ENCODE measurements at regions not wholly inside any gene's neighbourhood (a gene's known extent, or its start where the extent isn't known, plus 50 kb on each side); places are given as distances from the start of the nearest gene placed in this dataset.
"Not testable (repeated sequence)": the region's sequence is repeated elsewhere in the genome, so short reads cannot be mapped to it uniquely, and the experiment has no call there.

DNA sequence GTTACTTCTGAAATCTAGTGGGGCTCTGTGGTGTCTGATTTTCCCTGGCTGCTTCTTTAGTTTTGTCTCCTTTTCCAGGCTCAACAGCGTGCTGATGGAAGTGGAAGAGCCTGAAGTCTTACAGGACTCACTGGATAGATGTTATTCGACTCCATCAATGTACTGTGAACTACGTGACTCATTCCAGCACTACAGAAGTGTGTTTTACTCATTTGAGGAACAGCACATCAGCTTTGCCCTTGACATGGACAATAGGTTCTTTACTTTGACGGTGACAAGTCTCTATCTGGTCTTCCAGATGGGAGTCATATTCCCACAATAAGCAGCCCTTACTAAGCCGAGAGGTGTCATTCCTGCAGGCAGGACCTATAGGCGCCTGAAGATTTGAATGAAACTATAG is 51.1 kb downstream of the NBPF8 start:
- H3K4me3 ChIP-seq; H3K4me1 ChIP-seq (replicated peaks in 1 of 2); in situ Hi-C loops (cut with MboI; ENCODE audit: low pct_unique_long_range_greater_than_20kb in 2 of 9, low sequenced_read_pairs in 9 of 9, unreplicated experiment in 9 of 9); ATAC-seq (replicated peaks in 6 of 8); H3K27ac ChIP-seq: not testable (repeated sequence)
- 100% methylated on average over 1 to 3 of the region's 6 CpGs; no CpG with 5 or more reads in 8 of the 10 experiments for WGBS, 10 experiments

DNA sequence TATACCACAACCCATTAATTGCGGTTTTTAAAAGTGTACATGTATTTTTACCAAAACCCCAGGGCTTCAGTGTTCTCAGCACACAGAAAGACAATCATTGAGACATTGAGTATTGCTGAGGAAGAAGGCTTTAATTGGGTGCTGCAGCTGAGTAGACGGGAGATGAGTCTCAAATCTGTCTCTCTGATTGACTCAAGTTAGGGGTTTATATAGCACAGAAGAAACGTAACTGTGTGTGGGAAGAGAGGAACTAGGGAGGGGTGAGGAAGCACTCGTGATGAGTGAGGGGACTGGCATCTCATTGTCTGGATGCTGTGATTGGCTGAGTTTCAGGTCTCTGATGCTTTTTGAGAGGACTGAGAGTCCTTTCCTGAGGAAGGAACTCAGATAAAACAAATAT is 62.8 kb downstream of the NBPF8 start:
- ATAC-seq (replicated peaks in 6 of 8); H3K4me1 ChIP-seq (replicated peaks in 1 of 2); H3K4me3 ChIP-seq; H3K27ac ChIP-seq; in situ Hi-C loops (cut with MboI; ENCODE audit: low pct_unique_long_range_greater_than_20kb in 2 of 9, low sequenced_read_pairs in 9 of 9, unreplicated experiment in 9 of 9): not testable (repeated sequence)
- WGBS, 10 experiments: no CpG with 5 or more reads among the region's 4 CpGs

DNA sequence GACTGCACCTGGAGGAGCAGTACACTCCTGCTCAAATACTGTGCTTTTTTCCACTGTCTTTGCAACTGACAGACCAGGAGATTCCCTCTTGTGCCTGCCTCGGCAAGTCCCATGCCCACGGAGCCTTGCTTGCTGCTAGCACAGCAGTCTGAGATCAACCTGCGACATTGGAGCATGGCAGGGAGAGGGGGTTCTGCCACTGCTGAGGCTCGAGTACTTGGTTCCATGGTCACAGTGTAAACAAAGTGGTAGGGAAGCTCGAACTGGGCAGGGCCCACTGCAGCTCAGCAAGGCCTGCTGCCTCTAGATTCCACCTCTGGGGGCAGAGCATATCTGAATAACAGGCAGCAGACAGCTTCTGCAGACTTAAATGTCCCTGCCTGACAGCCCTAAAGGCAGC is 63.6 kb downstream of the NBPF8 start:
- H3K27ac ChIP-seq; in situ Hi-C loops (cut with MboI; ENCODE audit: low pct_unique_long_range_greater_than_20kb in 2 of 9, low sequenced_read_pairs in 9 of 9, unreplicated experiment in 9 of 9); H3K4me1 ChIP-seq (replicated peaks in 1 of 2); H3K4me3 ChIP-seq; ATAC-seq (replicated peaks in 6 of 8): not testable (repeated sequence)
- no CpG with 5 or more reads among the region's 5 CpGs for WGBS, 10 experiments

DNA sequence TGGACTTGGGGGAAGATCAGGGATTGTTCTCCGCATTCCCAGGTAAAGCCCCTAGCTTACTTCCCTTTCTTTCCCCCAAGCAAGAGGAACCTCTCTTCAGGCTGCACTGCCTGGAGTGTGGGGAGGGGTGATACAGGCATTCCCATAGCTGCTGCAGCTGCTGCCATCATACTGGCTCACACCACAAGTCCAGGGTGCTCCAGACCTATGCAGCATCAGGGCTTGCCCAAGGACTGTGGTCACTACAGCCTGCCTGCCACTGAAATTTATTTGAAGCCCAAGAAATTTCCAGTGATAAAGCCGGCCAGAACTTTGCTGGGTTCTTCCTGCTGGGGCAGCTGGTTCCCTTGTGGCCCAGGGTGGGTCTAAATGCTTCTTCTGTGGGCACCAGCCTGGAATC is 72.7 kb downstream of the NBPF8 start:
- H3K4me1 ChIP-seq (replicated peaks in 1 of 2); H3K27ac ChIP-seq; in situ Hi-C loops (cut with MboI; ENCODE audit: low pct_unique_long_range_greater_than_20kb in 2 of 9, low sequenced_read_pairs in 9 of 9, unreplicated experiment in 9 of 9); H3K4me3 ChIP-seq; ATAC-seq (replicated peaks in 6 of 8): not testable (repeated sequence)
- WGBS, 10 experiments: no CpG with 5 or more reads among the region's 2 CpGs

DNA sequence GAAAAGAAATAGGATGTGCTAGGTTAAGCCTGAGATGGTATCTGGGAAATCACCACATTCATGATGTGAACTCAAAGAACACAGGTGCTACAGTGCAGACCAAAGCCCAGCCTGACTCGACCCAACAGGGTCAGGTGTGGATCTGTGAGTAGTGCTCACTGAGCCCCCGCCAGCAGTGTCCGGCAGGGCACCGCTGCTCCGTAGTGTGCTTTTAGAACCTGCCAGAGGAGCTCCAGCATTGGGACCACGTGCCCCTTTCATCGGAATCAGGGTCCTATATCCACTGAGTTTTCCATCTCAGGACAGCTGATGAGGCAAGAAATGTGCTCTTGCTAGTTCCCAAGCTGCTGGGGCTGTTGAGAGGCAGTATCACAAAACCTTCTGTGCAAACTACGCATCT is 74.4 kb downstream of the NBPF8 start:
- H3K4me1 ChIP-seq (replicated peaks in 1 of 2); ATAC-seq (replicated peaks in 6 of 8); H3K4me3 ChIP-seq; H3K27ac ChIP-seq; in situ Hi-C loops (cut with MboI; ENCODE audit: low pct_unique_long_range_greater_than_20kb in 2 of 9, low sequenced_read_pairs in 9 of 9, unreplicated experiment in 9 of 9): not testable (repeated sequence)
- WGBS, 10 experiments: 80% methylated on average over 1 of the region's 8 CpGs; no CpG with 5 or more reads in 9 of the 10 experiments

DNA sequence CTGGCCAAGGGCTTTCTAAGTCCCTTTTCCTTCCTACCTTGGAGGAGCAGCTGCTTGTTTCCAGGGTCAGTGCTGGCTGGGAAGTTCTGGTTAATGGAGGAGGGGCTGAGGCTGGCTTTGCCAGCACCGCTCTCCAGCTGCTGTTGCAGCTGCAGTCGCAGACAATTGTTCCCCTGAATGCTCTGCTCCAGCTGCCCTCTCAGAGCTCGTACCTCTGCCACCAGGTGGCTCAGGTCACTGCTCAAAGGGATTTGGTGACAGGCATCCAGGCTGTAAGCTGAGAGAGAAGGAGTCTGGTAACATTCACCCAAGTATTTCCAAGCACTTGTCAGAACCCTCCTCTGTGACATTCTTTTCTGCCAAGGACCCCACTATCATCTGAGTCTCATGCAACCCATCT is 82.3 kb downstream of the NBPF8 start:
- not testable (repeated sequence) for ATAC-seq (replicated peaks in 6 of 8); H3K4me3 ChIP-seq

DNA sequence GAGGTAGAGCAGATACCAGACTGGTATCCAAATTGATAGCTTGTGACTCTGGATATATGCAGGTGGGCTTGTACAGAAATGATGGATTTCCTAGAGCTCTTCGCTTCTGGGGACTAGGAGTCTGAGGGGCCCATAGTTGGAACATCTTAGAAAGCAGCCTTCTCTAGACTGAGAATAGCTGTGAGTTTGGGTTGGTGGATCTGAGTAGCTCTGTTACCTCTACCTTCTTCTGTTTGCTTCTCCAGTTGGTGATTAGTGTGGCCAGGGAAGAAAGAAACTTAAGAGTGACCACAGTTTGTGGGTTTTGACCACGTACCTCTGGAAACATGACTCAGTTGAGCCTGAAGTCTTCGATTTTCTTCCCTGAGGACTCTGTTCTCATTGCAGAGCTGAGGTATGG is 88.4 kb downstream of the NBPF8 start:
- H3K4me3 ChIP-seq; H3K27ac ChIP-seq; H3K4me1 ChIP-seq (replicated peaks in 1 of 2); ATAC-seq (replicated peaks in 6 of 8); in situ Hi-C loops (cut with MboI; ENCODE audit: low pct_unique_long_range_greater_than_20kb in 2 of 9, low sequenced_read_pairs in 9 of 9, unreplicated experiment in 9 of 9): not testable (repeated sequence)
- WGBS, 10 experiments: no CpG with 5 or more reads among the region's 3 CpGs

More for the DNA sequence above, 82.3 kb downstream of the NBPF8 start:
- in situ Hi-C loops (cut with MboI; ENCODE audit: low pct_unique_long_range_greater_than_20kb in 2 of 9, low sequenced_read_pairs in 9 of 9, unreplicated experiment in 9 of 9); H3K27ac ChIP-seq; H3K4me1 ChIP-seq (replicated peaks in 1 of 2): not testable (repeated sequence)
- WGBS, 10 experiments: no CpG with 5 or more reads among the region's 3 CpGs

DNA sequence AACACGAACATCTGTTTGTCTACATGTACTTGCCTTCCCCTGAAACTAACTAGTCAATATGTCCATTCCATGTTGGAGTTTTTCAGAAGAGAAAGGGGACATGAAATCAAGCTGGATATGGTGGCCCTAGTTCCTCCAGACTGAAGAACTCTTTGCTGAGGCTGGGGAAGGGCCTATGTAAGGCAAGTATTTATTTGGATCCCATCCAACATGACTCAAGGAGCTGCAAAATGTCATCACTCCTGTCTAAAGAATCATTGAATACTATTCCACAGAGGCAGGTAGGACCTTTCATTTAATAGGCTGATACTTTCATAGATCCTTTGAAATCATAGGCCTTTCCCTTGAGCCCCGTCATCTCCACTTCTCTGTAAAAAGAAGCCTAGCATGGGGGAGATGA is 91.5 kb downstream of the NBPF8 start:
- in situ Hi-C loops (cut with MboI; ENCODE audit: low pct_unique_long_range_greater_than_20kb in 2 of 9, low sequenced_read_pairs in 9 of 9, unreplicated experiment in 9 of 9); H3K4me1 ChIP-seq (replicated peaks in 1 of 2); H3K27ac ChIP-seq; H3K4me3 ChIP-seq: not testable (repeated sequence)
- ATAC-seq (replicated peaks in 6 of 8): peak in 1 of 8 experiments; percentile 38
- no CpG with 5 or more reads among the region's 2 CpGs for WGBS, 10 experiments

DNA sequence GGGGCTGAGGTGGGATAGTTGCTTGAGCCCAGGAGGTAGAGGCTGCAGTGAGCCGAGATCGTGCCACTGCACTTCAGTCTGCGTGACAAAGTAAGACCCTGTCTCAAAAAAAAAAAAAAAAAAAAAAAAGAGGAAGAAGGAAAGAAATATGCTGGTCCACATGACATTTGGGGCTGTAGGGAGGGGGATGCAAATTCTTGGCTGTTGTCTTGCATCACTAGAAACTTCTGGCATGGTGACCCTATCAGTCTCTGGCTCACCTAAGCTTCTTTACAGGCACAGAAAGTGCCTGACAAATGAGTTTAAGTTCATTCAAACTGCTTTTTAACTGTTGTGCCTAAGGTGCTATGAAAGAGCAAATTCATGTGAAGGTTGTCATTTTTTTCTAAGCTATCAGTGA is 93.5 kb downstream of the NBPF8 start:
- H3K4me3 ChIP-seq; H3K4me1 ChIP-seq (replicated peaks in 1 of 2); ATAC-seq (replicated peaks in 6 of 8); in situ Hi-C loops (cut with MboI; ENCODE audit: low pct_unique_long_range_greater_than_20kb in 2 of 9, low sequenced_read_pairs in 9 of 9, unreplicated experiment in 9 of 9); H3K27ac ChIP-seq: not testable (repeated sequence)
- WGBS, 10 experiments: no CpG with 5 or more reads among the region's 3 CpGs

DNA sequence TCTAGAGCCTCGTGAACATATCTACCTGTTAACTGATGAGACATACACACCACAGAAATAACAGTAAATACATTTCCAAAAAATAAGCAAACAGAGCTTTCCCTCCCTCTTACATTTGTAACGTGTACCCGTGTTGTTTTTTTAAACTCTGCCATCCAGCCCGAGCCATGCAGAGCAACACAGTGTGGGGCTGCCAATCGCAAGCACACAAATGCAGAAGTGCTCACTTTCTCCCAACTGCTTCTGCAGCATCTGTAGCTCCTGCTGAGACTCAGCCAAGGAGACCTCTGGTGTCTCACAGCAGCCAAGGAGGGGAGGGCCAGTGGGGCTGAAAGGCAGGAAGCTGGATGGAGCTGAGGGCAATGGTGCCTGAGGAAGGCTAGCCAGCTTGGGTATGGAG is 94.4 kb downstream of the NBPF8 start:
- no CpG with 5 or more reads among the region's 5 CpGs for WGBS, 10 experiments
- in situ Hi-C loops (cut with MboI; ENCODE audit: low pct_unique_long_range_greater_than_20kb in 2 of 9, low sequenced_read_pairs in 9 of 9, unreplicated experiment in 9 of 9); ATAC-seq (replicated peaks in 6 of 8); H3K4me3 ChIP-seq; H3K4me1 ChIP-seq (replicated peaks in 1 of 2); H3K27ac ChIP-seq: not testable (repeated sequence)

DNA sequence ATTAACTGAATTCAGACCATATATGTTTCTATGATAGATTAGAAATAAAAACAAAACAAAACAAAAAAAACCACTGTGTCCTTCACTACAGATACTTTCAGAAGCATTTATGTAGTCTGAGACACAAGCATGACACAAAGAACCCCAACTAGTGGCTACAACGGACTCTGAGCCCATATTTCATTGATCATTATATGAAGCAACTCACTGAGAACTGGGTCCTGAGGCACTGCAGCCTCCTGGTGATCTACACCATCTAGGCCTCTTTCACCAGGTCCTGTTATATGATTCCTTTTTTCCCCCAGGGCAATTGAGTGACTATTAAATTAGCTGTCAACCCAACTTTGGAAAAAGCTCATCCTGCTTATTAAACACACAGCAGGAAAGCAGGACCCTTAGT is 98.3 kb downstream of the NBPF8 start:
- in situ Hi-C loops (cut with MboI; ENCODE audit: low pct_unique_long_range_greater_than_20kb in 2 of 9, low sequenced_read_pairs in 9 of 9, unreplicated experiment in 9 of 9); ATAC-seq (replicated peaks in 6 of 8); H3K27ac ChIP-seq; H3K4me3 ChIP-seq; H3K4me1 ChIP-seq (replicated peaks in 1 of 2): not testable (repeated sequence)
- WGBS, 10 experiments: no CpG with 5 or more reads among the region's 1 CpG

DNA sequence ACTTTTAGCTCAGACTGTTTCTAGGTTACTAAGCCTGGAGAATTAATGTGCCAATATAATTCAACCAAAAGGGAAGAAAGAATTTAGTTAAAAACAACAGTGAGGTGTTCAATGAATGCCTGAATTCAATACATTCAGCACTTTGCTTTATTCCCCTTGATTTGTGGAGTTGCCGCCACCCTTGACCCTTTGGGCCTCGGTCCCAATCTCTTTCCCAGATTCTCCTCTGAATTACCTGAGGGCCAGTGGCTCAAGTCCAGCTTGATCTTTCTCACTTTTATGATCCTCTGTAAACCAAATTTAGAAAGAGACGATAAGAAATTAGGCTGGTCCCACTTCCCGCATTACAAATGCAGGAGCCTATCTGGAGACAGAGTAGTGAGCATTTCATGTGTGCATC is 98.7 kb downstream of the NBPF8 start:
- H3K4me3 ChIP-seq; H3K27ac ChIP-seq; ATAC-seq (replicated peaks in 6 of 8); H3K4me1 ChIP-seq (replicated peaks in 1 of 2); in situ Hi-C loops (cut with MboI; ENCODE audit: low pct_unique_long_range_greater_than_20kb in 2 of 9, low sequenced_read_pairs in 9 of 9, unreplicated experiment in 9 of 9): not testable (repeated sequence)
- no CpG with 5 or more reads among the region's 4 CpGs for WGBS, 10 experiments

DNA sequence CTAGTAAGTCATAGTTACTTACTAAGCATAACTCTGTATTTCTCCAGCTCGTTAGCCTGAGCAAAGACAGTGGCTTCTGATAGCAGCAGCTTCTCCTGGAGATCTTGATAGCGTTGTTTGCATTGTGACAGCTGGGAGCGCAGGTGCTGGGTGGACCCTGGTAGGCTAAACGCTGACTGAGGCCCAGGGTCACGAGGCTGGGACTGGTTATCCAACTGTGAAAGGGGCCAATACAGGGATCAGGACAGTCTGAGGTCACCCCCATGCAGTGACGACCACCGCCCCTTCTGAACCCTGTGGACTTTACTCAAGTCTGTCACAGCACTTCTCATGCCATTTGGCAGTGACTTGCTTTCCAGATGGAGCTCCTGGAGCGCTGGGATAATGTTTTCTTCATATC is 104.4 kb downstream of the NBPF8 start:
- H3K27ac ChIP-seq; in situ Hi-C loops (cut with MboI; ENCODE audit: low pct_unique_long_range_greater_than_20kb in 2 of 9, low sequenced_read_pairs in 9 of 9, unreplicated experiment in 9 of 9); H3K4me1 ChIP-seq (replicated peaks in 1 of 2); ATAC-seq (replicated peaks in 6 of 8); H3K4me3 ChIP-seq: not testable (repeated sequence)
- WGBS, 10 experiments: no CpG with 5 or more reads among the region's 8 CpGs

DNA sequence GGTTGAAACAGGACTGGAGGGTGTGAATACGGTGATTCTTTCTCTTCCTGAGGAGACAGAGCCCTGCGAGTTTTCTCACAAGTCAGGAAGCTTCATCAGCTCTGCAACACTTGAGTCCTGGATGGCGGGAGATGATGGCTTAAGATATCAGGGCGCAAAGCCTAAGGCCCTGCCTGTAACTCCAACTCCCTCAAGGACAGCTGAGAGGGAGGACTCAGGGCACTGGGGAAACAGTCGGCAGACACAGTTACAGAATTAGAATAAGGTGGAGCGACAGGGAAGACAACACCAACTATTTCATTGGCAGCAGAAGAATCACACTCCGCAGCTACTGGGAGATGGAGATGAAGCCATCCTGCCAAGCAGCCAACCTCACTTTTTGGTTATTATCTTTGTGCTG is 109.6 kb downstream of the NBPF8 start:
- H3K4me3 ChIP-seq; in situ Hi-C loops (cut with MboI; ENCODE audit: low pct_unique_long_range_greater_than_20kb in 2 of 9, low sequenced_read_pairs in 9 of 9, unreplicated experiment in 9 of 9); H3K27ac ChIP-seq; H3K4me1 ChIP-seq (replicated peaks in 1 of 2); ATAC-seq (replicated peaks in 6 of 8): not testable (repeated sequence)
- no CpG with 5 or more reads among the region's 7 CpGs for WGBS, 10 experiments

DNA sequence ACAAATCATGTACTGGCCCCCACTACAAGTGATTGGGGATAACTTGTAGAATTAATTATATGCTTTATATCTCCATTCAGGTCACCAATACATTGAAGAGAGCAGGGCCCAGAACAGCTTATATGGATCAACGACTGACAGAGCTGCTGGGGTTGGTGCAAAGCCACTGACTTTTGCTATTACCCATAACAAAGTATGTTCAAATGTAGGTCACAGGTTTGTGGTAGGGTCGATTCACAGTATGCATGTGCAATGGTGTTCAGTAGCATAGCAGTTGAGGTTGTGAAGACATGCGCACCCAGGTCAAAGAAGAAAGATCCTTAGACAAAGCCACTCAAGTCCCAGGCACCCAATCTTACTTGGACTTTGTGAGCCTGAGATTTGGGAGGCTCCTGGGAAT is 110.6 kb downstream of the NBPF8 start:
- H3K4me3 ChIP-seq; ATAC-seq (replicated peaks in 6 of 8); in situ Hi-C loops (cut with MboI; ENCODE audit: low pct_unique_long_range_greater_than_20kb in 2 of 9, low sequenced_read_pairs in 9 of 9, unreplicated experiment in 9 of 9); H3K4me1 ChIP-seq (replicated peaks in 1 of 2); H3K27ac ChIP-seq: not testable (repeated sequence)
- 100% methylated on average over 1 of the region's 3 CpGs; no CpG with 5 or more reads in 9 of the 10 experiments for WGBS, 10 experiments
